Heart left ventricle (tissue), 13 donors: ENCODE measurements at regions not wholly inside any gene's neighbourhood (a gene's known extent, or its start where the extent isn't known, plus 50 kb on each side); places are given as distances from the start of the nearest gene placed in this dataset.
"Not testable (repeated sequence)": the region's sequence is repeated elsewhere in the genome, so short reads cannot be mapped to it uniquely, and the experiment has no call there.

ENCODE experiments used
- CTCF ChIP-seq, 12 donors: fragments of 200-600 bp; sonication (generic) in 4 of 12; IDR thresholded peaks; one replicate each; pipeline versions ENCODE4 v1.5.0 to v1.8.0; 2018 to 2022; ENCODE audit warnings: antibody characterized with exemption in 12 of 12, mild to moderate bottlenecking in 5 of 12
- POLR2A ChIP-seq, 2 donors: fragments of 450-650 bp; IDR thresholded peaks; one replicate each; pipeline ENCODE4 v1.6.1; 2017; ENCODE audit warnings: antibody characterized with exemption in 2 of 2, mild to moderate bottlenecking in 2 of 2, moderate library complexity in 2 of 2
- donor health status: ischemic (EF 13 %, LVEDD 7.1; RV severe dilation, severe dysfunction).
- donor health status: DM: no; HTN: yes; CAD: no.
- donor health status: DM: no; HTN: no; CAD: no.
- donor health status: ischemic (EF 25% LVEDD 6.9; RV normal size, moderate dysfunction).
- donor health status: ischemic (EF 25% LVEDD 5.7; RV mildly dilated, moderate dysfunction).
- donor health status: ischemic (EF 35%, LVEDD 5.7; RV mildly dilated, moderate dysfunction).
- donor health status: nonischemic (EF 11% LVEDD 7.7; RV severe dilation, severe dysfunction).
- donor health status: DM: yes; HTN: yes; CAD: no.
- donor health status: PGD.
- donor health status: ischemic (EF 29% LVEDD 5.4; RV normal size, mild dysfunction).
- donor health status: nonischemic (EF 23%, LVEDD 6.1; RV moderate dilation, normal function).

GRCh38 chr2:114371721-114372120 lies 70.7 kb upstream of the DPP10 start:
- TF ChIP-seq CTCF, POLR2A (IDR thresholded peaks at IDR 0.05): not testable (repeated sequence)
